Body of pancreas (tissue), 4 donors: ENCODE measurements at regions not wholly inside any gene's neighbourhood (a gene's known extent, or its start where the extent isn't known, plus 50 kb on each side); places are given as distances from the start of the nearest gene placed in this dataset.

ENCODE experiments used
- ATAC-seq: fragments of 150-250 bp; one replicate; pipeline ENCODE4 v1.9.1; 2016
- DNase-seq, 4 donors: peaks; one replicate each; pipeline ENCODE4 v3.0.0-alpha.2; 2019
- H3K27ac ChIP-seq, 4 donors: fragments of 200-600 bp; sonication (generic); 1 replicate in 3 of 4; 2 replicates in 1 of 4; pipeline versions ENCODE4 v1.5.1 to v1.6.1; 2016 to 2019; ENCODE audit warnings: mild to moderate bottlenecking in 1 of 4, mixed read lengths in 1 of 4, moderate library complexity in 1 of 4
- H3K27me3 ChIP-seq, 2 donors: fragments of 200-600 bp; sonication (generic); one replicate each; pipeline ENCODE4 v1.6.0; 2016; ENCODE audit warnings: mild to moderate bottlenecking in 1 of 2
- H3K36me3 ChIP-seq, 2 donors: fragments of 200-600 bp; sonication (generic); replicated peaks in 1 of 2; 2 replicates each; pipeline ENCODE4 v1.5.1; 2016; ENCODE audit warnings: low read depth in 2 of 2; ENCODE audit not compliant: insufficient read depth in 1 of 2
- H3K4me1 ChIP-seq: fragments of 200-600 bp; sonication (generic); one replicate; pipeline ENCODE4 v1.6.0; 2016
- H3K4me3 ChIP-seq, 2 donors: fragments of 200-600 bp; sonication (generic); 1 replicate in 1 of 2; 2 replicates in 1 of 2; pipeline ENCODE4 v1.5.1; 2016 to 2019
- H3K9me3 ChIP-seq, 3 donors: fragments of 200-600 bp; sonication (generic); 1 replicate in 2 of 3; 2 replicates in 1 of 3; pipeline ENCODE4 v1.5.1; 2016
- CTCF ChIP-seq, 7 experiments: fragments of 450-650 bp in 4 of 7; fragments of 200-600 bp in 3 of 7; sonication (generic) in 3 of 7; IDR thresholded peaks; one replicate each; pipeline ENCODE4 v1.5.1; 2016 to 2019; ENCODE audit warnings: antibody characterized with exemption in 7 of 7
- POLR2A ChIP-seq, 3 donors: fragments of 450-650 bp; IDR thresholded peaks; one replicate each; pipeline ENCODE4 v1.6.1; 2016; ENCODE audit warnings: antibody characterized with exemption in 3 of 3, mild to moderate bottlenecking in 2 of 3
- WGBS, 2 donors: methylation state at CpG; one replicate each; pipeline ENCODE4 v1.1.5; 2017; 5-methylcytosine and 5-hydroxymethylcytosine counted together
- intact Hi-C: fragments of 100-400 bp; cut with DNase I; formaldehyde crosslinking; loops from one replicate; pipeline ENCODE4 v1.15.1; 2023

- ATAC-seq (no peak), DNase-seq (no peak)
- Histone ChIP-seq H3K4me1 (no peaks in the 10 kb centered on the region), H3K36me3 (no peaks in the 10 kb centered on the region), H3K27me3 (no peaks in the 10 kb centered on the region), H3K27ac (no peak overlapping the region), H3K4me3 (no peak overlapping the region), H3K9me3 (no peaks in the 10 kb centered on the region)
- intact Hi-C loops: no loop called here
- TF ChIP-seq CTCF (IDR thresholded peaks at IDR 0.05) (no peak), POLR2A (IDR thresholded peaks at IDR 0.05) (no peak)
- 55 to 61% methylated on average over 5 to 7 of the region's 7 CpGs for WGBS, 2 donors
These were observed 123.4 kb downstream of the C6orf118 start for GRCh38 chr6:165186041-165186440.

DNA sequence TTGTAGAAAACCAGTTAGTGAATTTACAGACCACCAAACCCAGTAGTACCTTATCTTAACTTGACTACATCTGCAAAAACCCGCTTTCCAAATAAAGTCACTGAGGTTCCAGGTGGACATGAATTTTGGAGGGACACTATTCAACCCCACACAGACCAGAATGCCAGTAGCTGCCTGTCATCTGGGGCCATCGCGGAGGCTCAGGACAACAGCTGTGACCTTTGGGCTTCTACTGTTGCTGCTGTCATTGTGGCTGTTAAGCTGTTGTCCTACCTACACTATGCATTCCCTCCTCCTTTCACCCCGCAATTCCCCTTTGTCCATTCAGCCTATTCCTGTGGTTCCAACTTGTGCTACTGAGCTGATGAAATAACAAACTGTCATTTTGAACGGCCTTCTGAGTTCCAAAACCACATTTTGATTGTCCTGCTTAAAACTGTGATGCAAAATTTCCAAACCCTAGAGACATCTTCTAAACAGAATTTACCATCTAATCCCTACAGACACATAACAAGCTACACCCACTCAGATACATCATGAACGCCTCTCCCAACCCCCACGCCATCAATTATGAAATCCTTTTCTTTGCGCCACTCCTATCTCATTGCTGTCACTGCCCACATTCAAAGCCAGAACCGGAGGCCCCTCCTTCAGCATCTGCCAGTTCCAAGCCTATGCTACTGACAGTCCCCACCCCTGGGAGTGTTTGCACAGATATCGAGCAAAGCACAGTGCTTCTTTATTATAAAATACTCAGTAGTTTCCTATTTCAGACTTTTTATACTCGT lies 125.0 kb downstream of the C6orf118 start:
- TF ChIP-seq POLR2A (IDR thresholded peaks at IDR 0.05) (no peak), CTCF (IDR thresholded peaks at IDR 0.05) (no peak)
- Histone ChIP-seq H3K9me3 (no peaks in the 10 kb centered on the region), H3K27me3 (no peaks in the 10 kb centered on the region), H3K27ac (no peak overlapping the region), H3K4me3 (no peak overlapping the region), H3K4me1 (no peaks in the 10 kb centered on the region), H3K36me3 (no peaks in the 10 kb centered on the region)
- ATAC-seq (no peak), DNase-seq (no peak)
- 48 to 53% methylated on average over 11 of the region's 11 CpGs for WGBS, 2 donors
- intact Hi-C loops: no loop called here

GRCh38 chr6:165183496-165184140 lies 125.8 kb downstream of the C6orf118 start:
- 56 to 60% methylated on average over 4 to 5 of the region's 5 CpGs for WGBS, 2 donors
- no peak overlapping the region for H3K4me3 ChIP-seq
- no peaks in the 10 kb centered on the region for H3K27me3 ChIP-seq
- TF ChIP-seq POLR2A (IDR thresholded peaks at IDR 0.05) (no peak), CTCF (IDR thresholded peaks at IDR 0.05) (no peak)
- no peaks in the 10 kb centered on the region for H3K4me1 ChIP-seq
- no peaks in the 10 kb centered on the region for H3K36me3 ChIP-seq
- no peak for DNase-seq
- intact Hi-C loops: no loop called here
- H3K27ac ChIP-seq: no peak overlapping the region
- ATAC-seq: no peak
- H3K9me3 ChIP-seq: no peaks in the 10 kb centered on the region

GRCh38 chr6:165183071-165183470 lies 126.3 kb downstream of the C6orf118 start:
- Histone ChIP-seq H3K27ac (no peak overlapping the region), H3K36me3 (no peaks in the 10 kb centered on the region), H3K27me3 (no peaks in the 10 kb centered on the region), H3K4me1 (no peaks in the 10 kb centered on the region), H3K4me3 (no peak overlapping the region), H3K9me3 (no peaks in the 10 kb centered on the region)
- no peak for DNase-seq
- intact Hi-C loops: no loop called here
- no peak for TF ChIP-seq POLR2A (IDR thresholded peaks at IDR 0.05)
- no peak for TF ChIP-seq CTCF (IDR thresholded peaks at IDR 0.05)
- no peak for ATAC-seq
